ENCODE measurements at regions not wholly inside any gene's neighbourhood (a gene's known extent, or its start where the extent isn't known, plus 50 kb on each side); places are given as distances from the start of the nearest gene placed in this dataset.

DNA sequence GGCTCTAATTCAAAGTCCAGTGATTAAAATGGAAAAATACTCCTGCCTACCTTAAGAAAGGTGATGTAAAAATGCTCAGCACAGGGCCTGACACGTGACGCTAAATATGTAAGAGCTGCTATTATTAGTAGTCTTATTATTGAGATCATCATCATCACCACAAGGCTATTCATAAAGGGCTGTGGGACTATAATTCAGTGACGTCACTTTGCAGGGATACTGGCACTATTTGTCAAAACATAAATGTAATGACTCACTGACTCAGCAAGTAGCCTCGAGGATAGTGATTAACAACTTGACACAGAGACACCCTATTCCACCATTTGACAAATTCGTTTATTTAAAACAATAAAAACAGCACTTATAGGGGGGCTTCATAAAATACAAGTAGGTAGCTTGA is 258.9 kb downstream of the SPANXN1 start:
- TF ChIP-seq CTCF (IDR thresholded peaks at IDR 0.05) (no peak), POLR2A (IDR thresholded peaks at IDR 0.05) (no peak)
